Coronary artery (tissue), 2 donors: ENCODE measurements at regions not wholly inside any gene's neighbourhood (a gene's known extent, or its start where the extent isn't known, plus 50 kb on each side); places are given as distances from the start of the nearest gene placed in this dataset.
A peak's percentile ranks its signal among the peaks of the same experiment; 100 is the strongest.

Experiments
- DNase-seq: peaks from one replicate; pipeline ENCODE4 v3.0.0-alpha.2; 2017; ENCODE audit warnings: low spot score
- H3K27ac ChIP-seq, 2 donors: fragments of 200-600 bp; sonication (generic); one replicate each; pipeline ENCODE4 v1.5.1; 2016 to 2019
- H3K4me3 ChIP-seq: fragments of 200-600 bp; sonication (generic); 2 replicates; pipeline ENCODE4 v1.5.1; 2016; ENCODE audit warnings: mild to moderate bottlenecking, moderate library complexity
- CTCF ChIP-seq: fragments of 200-600 bp; sonication (generic); IDR thresholded peaks from one replicate; pipeline ENCODE4 v1.5.1; 2019; ENCODE audit warnings: antibody characterized with exemption

DNA sequence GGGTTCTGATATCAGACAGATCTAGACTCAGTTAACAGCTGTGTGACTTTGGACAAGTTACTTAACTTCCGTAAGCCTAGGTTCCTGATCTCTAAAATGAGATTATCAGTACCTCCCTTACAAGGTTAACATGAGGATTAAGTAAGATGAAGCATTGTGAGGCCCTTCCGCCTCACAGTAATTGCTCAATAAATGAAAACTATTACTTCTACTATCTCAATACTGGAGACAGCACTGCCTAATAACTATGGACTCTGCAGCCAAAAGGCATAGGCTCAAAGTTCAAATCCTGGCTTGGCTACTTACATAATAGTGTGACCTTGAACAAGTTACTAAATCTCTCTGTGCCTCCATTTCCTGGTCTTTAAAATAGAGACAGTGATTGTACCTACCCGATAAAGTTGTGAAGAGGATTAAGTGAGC is 82.0 kb upstream of the ATP11B start:
- no peak for DNase-seq
- no peak for TF ChIP-seq CTCF
- Histone ChIP-seq H3K4me3 (no peak overlapping the region), H3K27ac (no peak overlapping the region)

DNA sequence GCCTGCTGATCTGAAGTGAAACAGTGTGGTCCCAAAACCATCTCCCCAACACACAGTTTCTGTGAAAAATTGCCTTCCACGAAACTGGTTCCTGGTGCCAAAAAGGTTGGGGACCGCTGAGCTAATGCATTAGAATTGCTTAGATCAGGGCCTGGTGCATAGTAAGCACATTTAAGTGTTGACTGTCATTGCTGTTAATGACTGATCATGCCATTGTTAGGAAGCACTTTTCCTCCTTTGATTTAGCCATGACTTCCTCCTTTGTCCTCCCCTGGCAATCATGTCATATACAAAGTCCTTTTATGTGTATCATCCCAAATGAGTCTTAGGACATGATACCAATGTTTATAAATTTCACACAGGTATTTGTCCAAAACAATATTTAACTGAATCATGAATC is 81.5 kb upstream of the ATP11B start:
- TF ChIP-seq CTCF: no peak
- H3K4me3 ChIP-seq: no peak overlapping the region
- DNase-seq: no peak
- H3K27ac ChIP-seq: no peak overlapping the region

- no peak overlapping the region for H3K27ac ChIP-seq
- H3K4me3 ChIP-seq: no peak overlapping the region
- TF ChIP-seq CTCF: no peak
- no peak for DNase-seq
These were observed 80.2 kb upstream of the ATP11B start for GRCh38 chr3:182713111-182713510.

GRCh38 chr3:182713743-182714517 is 79.4 kb upstream of the ATP11B start:
- Histone ChIP-seq H3K4me3 (no peak overlapping the region), H3K27ac (no peak overlapping the region)
- peak; percentile 24 for TF ChIP-seq CTCF
- DNase-seq: no peak

DNA sequence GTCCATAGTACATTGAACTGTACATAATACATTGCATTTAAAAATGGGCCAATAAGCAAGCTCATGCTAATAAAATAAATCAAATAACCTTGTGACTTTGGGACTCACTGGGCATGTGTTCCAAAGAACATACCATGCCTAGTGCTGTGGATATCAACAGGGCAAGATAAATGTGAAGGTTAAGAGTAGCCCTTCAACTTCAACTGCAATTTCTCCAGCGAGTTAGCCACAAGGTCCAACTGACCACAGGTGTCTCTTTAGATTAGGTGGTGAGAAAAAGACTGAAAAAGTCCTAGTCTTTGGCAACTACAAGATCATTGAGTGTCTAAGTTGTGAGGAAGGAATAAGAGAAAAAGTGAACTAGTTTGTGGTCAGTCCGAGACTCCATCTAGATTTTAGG is 78.3 kb upstream of the ATP11B start:
- TF ChIP-seq CTCF: no peak

DNA sequence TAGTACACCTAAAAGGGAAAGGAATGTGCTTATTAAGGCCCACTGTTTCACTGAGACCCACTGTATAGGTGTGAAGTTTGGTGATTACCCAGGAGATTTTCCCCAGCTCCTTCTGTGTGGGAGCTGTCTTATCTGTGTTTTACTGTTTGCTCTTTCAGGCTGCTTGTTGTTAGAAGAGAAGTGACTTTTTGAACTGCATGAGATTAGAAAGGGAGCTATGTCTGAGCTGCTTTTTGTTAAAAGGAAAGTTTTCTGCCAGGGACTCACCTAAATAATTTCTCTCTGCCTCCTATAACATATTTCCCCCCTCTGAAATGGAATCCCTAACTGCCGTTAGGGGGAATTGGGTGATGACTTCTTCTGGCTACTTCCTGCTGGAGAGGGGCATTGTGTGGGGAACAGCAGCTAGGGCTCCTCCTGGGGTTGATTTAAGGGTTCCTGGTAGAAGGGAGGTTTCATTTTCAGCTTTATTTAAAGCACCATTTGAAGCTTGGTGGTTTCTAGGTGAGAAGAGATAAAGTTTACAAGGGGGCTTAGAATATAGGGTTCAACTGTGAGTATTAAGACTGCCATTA is 77.1 kb upstream of the ATP11B start:
- DNase-seq: no peak
- TF ChIP-seq CTCF: no peak
- Histone ChIP-seq H3K4me3 (no peak overlapping the region), H3K27ac (no peak overlapping the region)

More for the DNA sequence above, 78.3 kb upstream of the ATP11B start:
- Histone ChIP-seq H3K4me3 (no peak overlapping the region), H3K27ac (no peak overlapping the region)
- no peak for DNase-seq

DNA sequence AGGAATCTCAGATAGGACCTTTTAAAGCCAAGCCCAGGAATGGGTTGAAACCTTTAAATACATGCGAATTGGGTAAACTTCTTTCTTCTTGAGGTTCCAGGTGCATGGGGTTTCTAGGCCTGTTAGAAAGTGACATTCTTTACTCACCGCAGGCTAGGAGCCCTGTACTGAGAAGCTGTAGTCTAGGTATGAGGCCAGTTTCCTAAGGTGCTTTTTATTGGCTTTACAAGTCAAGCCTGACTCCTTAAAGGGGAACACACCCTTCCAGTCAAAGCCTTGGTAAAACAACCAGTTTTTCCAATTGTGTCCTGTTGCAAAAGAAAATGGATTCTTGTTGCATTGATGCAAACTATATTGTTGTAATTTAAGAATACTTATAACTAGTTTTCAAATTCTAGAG is 76.1 kb upstream of the ATP11B start:
- no peak for TF ChIP-seq CTCF
- Histone ChIP-seq H3K4me3 (no peak overlapping the region), H3K27ac (no peak overlapping the region)
- DNase-seq: no peak
